HCEC 1CT (cell line): ENCODE measurements at regions not wholly inside any gene's neighbourhood (a gene's known extent, or its start where the extent isn't known, plus 50 kb on each side); places are given as distances from the start of the nearest gene placed in this dataset.
"Not testable (repeated sequence)": the region's sequence is repeated elsewhere in the genome, so short reads cannot be mapped to it uniquely, and the experiment has no call there.

Source experiments
- DNase-seq: peaks from one replicate; pipeline ENCODE4 v3.0.0-alpha.2; 2017

GRCh38 chr12:68387338-68387737 is 55.2 kb upstream of the MDM1 start:
- DNase-seq = no peak

- no peak for DNase-seq
Observed at GRCh38 chr12:68389305-68389704, 57.1 kb upstream of the MDM1 start.

GRCh38 chr12:68391937-68392336 is 59.8 kb upstream of the MDM1 start:
- no peak for DNase-seq

- no peak for DNase-seq
Observed at GRCh38 chr12:68392376-68392775, 60.2 kb upstream of the MDM1 start.

GRCh38 chr12:68393417-68393816 is 61.3 kb upstream of the MDM1 start:
- DNase-seq = no peak

GRCh38 chr12:68397566-68398158 is 65.5 kb upstream of the MDM1 start:
- DNase-seq = no peak

- DNase-seq = not testable (repeated sequence)
Observed at GRCh38 chr12:68398689-68399088, 66.5 kb upstream of the MDM1 start.

- DNase-seq = no peak
Observed at GRCh38 chr12:68400226-68400829, 68.2 kb upstream of the MDM1 start.

GRCh38 chr12:68402422-68402821 is 70.3 kb upstream of the MDM1 start:
- DNase-seq = no peak

GRCh38 chr12:68403296-68403695 is 71.1 kb upstream of the MDM1 start:
- no peak for DNase-seq

GRCh38 chr12:68403711-68404110 is 71.5 kb upstream of the MDM1 start:
- DNase-seq = no peak

GRCh38 chr12:68405343-68405781 is 73.2 kb upstream of the MDM1 start:
- no peak for DNase-seq

GRCh38 chr12:68406134-68406576 is 74.0 kb upstream of the MDM1 start:
- peak; percentile 87 for DNase-seq

GRCh38 chr12:68406911-68407310 is 74.7 kb upstream of the MDM1 start:
- no peak for DNase-seq

- DNase-seq = no peak
Observed at GRCh38 chr12:68410018-68410660, 78.0 kb upstream of the MDM1 start.

- DNase-seq = no peak
Observed at GRCh38 chr12:68411371-68411770, 79.2 kb upstream of the MDM1 start.

GRCh38 chr12:68414988-68415387 is 82.8 kb upstream of the MDM1 start:
- no peak for DNase-seq

GRCh38 chr12:68416350-68416749 is 84.2 kb upstream of the MDM1 start:
- DNase-seq = no peak

GRCh38 chr12:68416826-68417225 is 84.7 kb upstream of the MDM1 start:
- peak; percentile 52 for DNase-seq

- DNase-seq = no peak
Observed at GRCh38 chr12:68418137-68418460, 85.9 kb upstream of the MDM1 start.

- DNase-seq = peak; percentile 38
Observed at GRCh38 chr12:68420225-68421010, 88.3 kb upstream of the MDM1 start.

- DNase-seq = no peak
Observed at GRCh38 chr12:68422159-68422558, 90.0 kb upstream of the MDM1 start.

- no peak for DNase-seq
Observed at GRCh38 chr12:68422956-68423574, 90.9 kb upstream of the MDM1 start.
